ENCODE measurements at regions not wholly inside any gene's neighbourhood (a gene's known extent, or its start where the extent isn't known, plus 50 kb on each side); places are given as distances from the start of the nearest gene placed in this dataset.

GRCh38 chr5:93322974-93323860 lies 257.8 kb downstream of the NR2F1-AS1 start:
- H3K4me2 ChIP-seq, result no peak overlapping the region
- no peak; the same call in 2 of the 3 replicates for ATAC-seq
- H3K9me2 ChIP-seq (ENCODE audit: insufficient read depth), result peaks cover 6% of the 10 kb centered on the region; the same call in 1 of the 2 replicates
- H3K4me1 Mint-ChIP-seq, result peaks cover 11% of the 10 kb centered on the region; the same call in 2 of the 3 replicates
- no peaks in the 10 kb centered on the region for H3K36me3 Mint-ChIP-seq (ENCODE audit: low read depth)
- no peaks in the 10 kb centered on the region for H3K9me3 Mint-ChIP-seq
- no peak overlapping the region for H2AFZ ChIP-seq
- H3K4me3 Mint-ChIP-seq, result no peak overlapping the region
- no peak for DNase-seq (ENCODE audit: low spot score)
- no peak overlapping the region for H3K27ac ChIP-seq (ENCODE audit: low read depth)
- no peaks in the 10 kb centered on the region for H4K20me1 ChIP-seq (replicated peaks; ENCODE audit: insufficient read depth)
- TF ChIP-seq CREB1 (CRISPR knock-in tag; IDR thresholded peaks at IDR 0.05; ENCODE audit: low read depth), result no peak
- no peak for TF ChIP-seq ZNF462 (CRISPR knock-in tag; IDR thresholded peaks at IDR 0.05)
- no peak for TF ChIP-seq ZNF114 (CRISPR knock-in tag; IDR thresholded peaks at IDR 0.05)
- TF ChIP-seq EZH2 (IDR thresholded peaks at IDR 0.05; ENCODE audit: low read depth, unreplicated experiment), result no peak
- TF ChIP-seq ZNF331 (CRISPR knock-in tag; IDR thresholded peaks at IDR 0.05; ENCODE audit: low read depth), result no peak
- no peak for TF ChIP-seq JUNB (IDR thresholded peaks at IDR 0.05; ENCODE audit: unreplicated experiment)
- TF ChIP-seq POLR2AphosphoS5 (IDR thresholded peaks at IDR 0.05; ENCODE audit: low read depth), result no peak
- TF ChIP-seq EZH2phosphoT487 (IDR thresholded peaks at IDR 0.05; ENCODE audit: unreplicated experiment), result no peak
- TF ChIP-seq REST (IDR thresholded peaks at IDR 0.05; ENCODE audit: unreplicated experiment), result no peak
- TF ChIP-seq NANOG (IDR thresholded peaks at IDR 0.05; ENCODE audit: borderline replicate concordance), result no peak
- no peak for TF ChIP-seq ETS1 (IDR thresholded peaks at IDR 0.05)
- no peak for TF ChIP-seq CTCF (conservative IDR thresholded peaks at IDR 0.05; ENCODE audit: low read depth in 2 of 2)
- TF ChIP-seq STAT1 (IDR thresholded peaks at IDR 0.05; ENCODE audit: unreplicated experiment), result no peak
- H3K27me3 ChIP-seq (ENCODE audit: insufficient read depth), result no peaks in the 10 kb centered on the region
- H3K27ac Mint-ChIP-seq, result no peak overlapping the region
- H3F3A ChIP-seq (replicated peaks; ENCODE audit: low read depth), result no peaks in the 10 kb centered on the region
- no peaks in the 10 kb centered on the region for H3K27me3 Mint-ChIP-seq (ENCODE audit: insufficient read depth, low read depth, poor library complexity)
- no peaks in the 10 kb centered on the region for H3K4me1 ChIP-seq (ENCODE audit: insufficient read depth)
- H3K4me3 ChIP-seq, result no peak overlapping the region
- no peaks in the 10 kb centered on the region for H3K36me3 ChIP-seq (ENCODE audit: insufficient read depth)
- H3K79me2 ChIP-seq (replicated peaks; ENCODE audit: insufficient read depth), result no peaks in the 10 kb centered on the region

All from GM23338 (cell line).